Muscle layer of duodenum (tissue), 2 donors: ENCODE measurements at regions not wholly inside any gene's neighbourhood (a gene's known extent, or its start where the extent isn't known, plus 50 kb on each side); places are given as distances from the start of the nearest gene placed in this dataset.
"Not testable (repeated sequence)": the region's sequence is repeated elsewhere in the genome, so short reads cannot be mapped to it uniquely, and the experiment has no call there.

ENCODE experiments used
- H3K27ac ChIP-seq: one replicate; pipeline ENCODE4 v1.7.0; 2013; ENCODE audit warnings: mild to moderate bottlenecking, low read length
- H3K27me3 ChIP-seq: one replicate; pipeline ENCODE4 v1.7.0; 2013; ENCODE audit warnings: low read depth, mild to moderate bottlenecking, control low read depth, low read length
- H3K36me3 ChIP-seq, 2 donors: one replicate each; pipeline ENCODE4 v1.7.0; 2013; ENCODE audit warnings: low read length in 2 of 2, control low read depth in 1 of 2, mild to moderate bottlenecking in 1 of 2; ENCODE audit not compliant: insufficient read depth in 2 of 2, control insufficient read depth in 1 of 2
- H3K4me1 ChIP-seq, 2 donors: one replicate each; pipeline ENCODE4 v1.7.0; 2013; ENCODE audit warnings: low read length in 2 of 2, mild to moderate bottlenecking in 2 of 2, control low read depth in 1 of 2, moderate library complexity in 1 of 2; ENCODE audit not compliant: insufficient read depth in 2 of 2, control insufficient read depth in 1 of 2
- H3K4me3 ChIP-seq, 2 donors: one replicate each; pipeline ENCODE4 v1.7.0; 2013; ENCODE audit warnings: low read length in 2 of 2, low read depth in 1 of 2, mild to moderate bottlenecking in 1 of 2
- H3K9me3 ChIP-seq, 2 donors: one replicate each; pipeline ENCODE4 v1.7.0; 2013; ENCODE audit warnings: low read length in 2 of 2, control low read depth in 1 of 2, mild to moderate bottlenecking in 1 of 2; ENCODE audit not compliant: control insufficient read depth in 1 of 2
- donor health status: healthy.

DNA sequence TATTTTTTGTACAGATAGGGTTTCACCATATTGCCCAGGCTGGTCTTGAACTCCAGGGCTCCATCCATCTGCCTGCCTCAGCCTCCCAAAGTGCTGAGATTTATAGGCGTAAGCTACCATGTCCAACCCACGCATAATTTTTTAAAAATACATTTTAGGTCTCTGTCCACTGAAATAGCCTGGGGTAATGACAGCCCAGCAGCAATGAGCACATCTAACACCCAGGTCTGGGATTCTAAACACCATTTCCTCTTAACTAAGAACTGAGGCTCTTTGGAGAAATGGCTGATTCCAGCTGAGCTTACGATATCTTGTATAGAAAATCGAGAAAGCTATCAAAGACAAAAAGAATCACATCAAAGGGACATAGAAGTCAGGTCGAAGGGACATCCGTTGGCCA lies 245.3 kb downstream of the PARN start:
- no peaks in the 10 kb centered on the region for H3K9me3 ChIP-seq
- H3K4me3 ChIP-seq = no peak overlapping the region
- H3K27ac ChIP-seq = no peak overlapping the region
- no peaks in the 10 kb centered on the region for H3K36me3 ChIP-seq
- H3K27me3 ChIP-seq = no peaks in the 10 kb centered on the region
- H3K4me1 ChIP-seq = no peaks in the 10 kb centered on the region

DNA sequence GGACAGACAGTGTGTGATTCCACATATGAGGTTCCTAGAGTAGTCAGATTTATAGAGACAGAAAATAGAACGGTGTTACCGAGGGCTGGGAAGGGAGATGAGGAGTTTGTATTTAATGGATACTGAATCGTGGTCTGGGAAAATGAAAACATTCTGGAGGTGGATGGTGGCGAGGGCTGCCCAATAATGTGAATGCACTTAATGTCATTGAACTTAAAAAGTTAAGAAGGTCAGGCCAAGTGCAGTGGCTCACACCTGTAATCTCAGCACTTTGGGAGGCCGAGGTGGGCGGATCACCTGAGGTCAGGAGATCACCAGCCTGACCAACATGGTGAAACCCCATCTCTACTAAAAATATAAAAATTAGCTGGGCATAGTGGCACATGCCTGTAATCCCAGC lies 246.2 kb downstream of the PARN start:
- H3K36me3 ChIP-seq, H3K4me1 ChIP-seq, H3K27me3 ChIP-seq, H3K27ac ChIP-seq, H3K9me3 ChIP-seq, H3K4me3 ChIP-seq: not testable (repeated sequence)

DNA sequence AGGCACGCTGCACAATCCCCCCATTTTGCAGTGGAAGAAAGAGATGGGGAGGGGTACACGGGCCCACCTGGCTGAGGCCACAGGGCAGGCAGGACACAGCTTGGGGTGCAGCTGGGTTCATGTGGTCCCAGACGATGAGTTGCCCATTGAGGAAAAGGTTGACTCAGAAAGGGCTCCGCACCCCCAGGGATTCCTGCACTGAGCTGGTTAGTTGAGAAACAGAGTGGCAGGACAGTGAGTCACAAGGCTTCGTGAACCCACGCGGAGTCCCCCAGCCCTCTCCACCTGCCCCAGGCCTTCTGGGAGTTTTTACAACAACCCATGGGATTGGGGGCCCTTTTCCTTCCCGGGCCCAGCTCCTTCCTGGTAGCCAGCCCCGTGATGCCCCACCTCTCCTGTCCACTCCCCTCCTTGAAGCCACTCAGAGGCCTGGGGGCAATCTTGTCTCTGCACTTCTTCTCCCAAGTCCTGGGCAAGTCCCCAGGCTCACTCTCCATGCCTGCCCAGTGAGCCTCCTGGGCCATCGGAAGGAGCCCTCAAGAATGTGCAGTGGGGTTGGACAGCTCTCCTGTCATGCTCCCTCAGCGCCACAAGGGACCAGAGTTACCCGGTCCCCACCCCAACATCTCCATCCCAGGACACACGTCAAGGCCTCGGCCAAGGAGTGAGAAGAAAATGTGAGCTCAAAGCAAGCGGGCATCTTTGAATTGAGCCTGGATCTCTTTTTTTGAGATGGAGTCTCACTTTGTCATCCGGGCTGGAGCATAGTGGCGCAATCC lies 251.2 kb downstream of the PARN start:
- Histone ChIP-seq H3K36me3 (no peaks in the 10 kb centered on the region), H3K9me3 (no peaks in the 10 kb centered on the region), H3K4me1 (no peaks in the 10 kb centered on the region), H3K4me3 (no peak overlapping the region), H3K27ac (no peak overlapping the region), H3K27me3 (no peaks in the 10 kb centered on the region)

DNA sequence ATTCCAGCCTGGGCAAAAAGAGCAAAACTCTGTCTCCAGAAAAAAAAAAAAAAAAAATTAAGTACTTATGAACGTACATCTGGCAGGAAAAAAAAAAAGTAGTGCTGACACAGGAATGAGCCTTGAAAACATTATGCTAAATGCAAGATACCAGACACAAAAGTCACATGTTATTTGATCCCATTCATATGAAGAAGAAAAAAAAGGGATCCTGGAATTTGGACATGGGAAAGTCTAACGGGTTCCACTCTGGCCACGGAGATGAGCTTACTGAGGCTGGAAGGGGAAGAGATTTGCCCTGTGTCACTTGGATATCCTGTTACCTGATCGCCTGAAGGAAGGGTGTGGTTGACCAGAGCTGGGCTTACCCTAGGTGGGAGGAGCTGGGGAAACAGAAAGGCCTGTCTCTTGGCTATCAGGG lies 251.9 kb downstream of the PARN start:
- H3K36me3 ChIP-seq = no peaks in the 10 kb centered on the region
- H3K9me3 ChIP-seq = no peaks in the 10 kb centered on the region
- H3K27me3 ChIP-seq = no peaks in the 10 kb centered on the region
- no peak overlapping the region for H3K4me3 ChIP-seq
- H3K4me1 ChIP-seq = no peaks in the 10 kb centered on the region
- H3K27ac ChIP-seq = no peak overlapping the region

DNA sequence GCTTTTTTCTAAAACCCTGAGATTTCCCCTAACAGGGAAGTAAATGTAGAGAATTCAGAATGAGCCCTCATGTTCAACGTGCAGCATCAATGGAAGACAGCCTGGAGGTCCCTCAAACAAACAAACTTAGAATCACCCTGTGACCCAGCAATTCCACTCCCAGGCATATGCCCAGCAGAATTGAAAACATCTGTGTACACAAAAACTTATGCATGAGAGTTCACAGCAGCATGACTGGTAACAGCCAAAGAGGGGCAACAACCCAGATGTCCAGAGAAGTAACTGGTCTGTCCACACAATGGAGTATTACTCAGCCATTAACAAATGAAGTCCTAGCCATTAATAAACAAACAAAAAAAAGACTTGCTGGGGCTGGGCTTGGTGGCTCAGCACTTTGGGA lies 252.7 kb downstream of the PARN start:
- no peaks in the 10 kb centered on the region for H3K9me3 ChIP-seq

DNA sequence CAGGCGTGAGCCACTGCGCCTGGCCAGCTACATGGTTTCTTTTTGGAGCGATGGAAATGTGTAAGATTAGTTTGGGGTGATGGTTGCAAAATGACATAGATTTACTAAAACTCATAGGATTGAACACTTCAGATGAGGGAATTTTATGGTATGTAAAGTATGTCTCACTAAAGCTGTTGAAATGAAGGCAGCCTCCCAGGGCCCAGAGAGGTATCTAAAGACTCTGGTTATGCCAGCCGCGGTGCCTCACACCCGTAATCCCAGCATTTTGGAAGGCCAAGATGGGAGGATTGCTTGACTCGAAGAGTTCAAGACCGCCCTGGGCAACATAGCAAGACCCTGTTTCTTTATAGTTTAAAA lies 254.9 kb downstream of the PARN start:
- Histone ChIP-seq H3K36me3 (no peaks in the 10 kb centered on the region), H3K9me3 (no peaks in the 10 kb centered on the region), H3K27ac (no peak overlapping the region), H3K4me1 (no peaks in the 10 kb centered on the region), H3K4me3 (no peak overlapping the region), H3K27me3 (no peaks in the 10 kb centered on the region)

More for the DNA sequence above, 252.7 kb downstream of the PARN start:
- H3K27ac ChIP-seq = no peak overlapping the region
- no peaks in the 10 kb centered on the region for H3K4me1 ChIP-seq
- H3K4me3 ChIP-seq = no peak overlapping the region
- no peaks in the 10 kb centered on the region for H3K27me3 ChIP-seq
- H3K36me3 ChIP-seq = no peaks in the 10 kb centered on the region

DNA sequence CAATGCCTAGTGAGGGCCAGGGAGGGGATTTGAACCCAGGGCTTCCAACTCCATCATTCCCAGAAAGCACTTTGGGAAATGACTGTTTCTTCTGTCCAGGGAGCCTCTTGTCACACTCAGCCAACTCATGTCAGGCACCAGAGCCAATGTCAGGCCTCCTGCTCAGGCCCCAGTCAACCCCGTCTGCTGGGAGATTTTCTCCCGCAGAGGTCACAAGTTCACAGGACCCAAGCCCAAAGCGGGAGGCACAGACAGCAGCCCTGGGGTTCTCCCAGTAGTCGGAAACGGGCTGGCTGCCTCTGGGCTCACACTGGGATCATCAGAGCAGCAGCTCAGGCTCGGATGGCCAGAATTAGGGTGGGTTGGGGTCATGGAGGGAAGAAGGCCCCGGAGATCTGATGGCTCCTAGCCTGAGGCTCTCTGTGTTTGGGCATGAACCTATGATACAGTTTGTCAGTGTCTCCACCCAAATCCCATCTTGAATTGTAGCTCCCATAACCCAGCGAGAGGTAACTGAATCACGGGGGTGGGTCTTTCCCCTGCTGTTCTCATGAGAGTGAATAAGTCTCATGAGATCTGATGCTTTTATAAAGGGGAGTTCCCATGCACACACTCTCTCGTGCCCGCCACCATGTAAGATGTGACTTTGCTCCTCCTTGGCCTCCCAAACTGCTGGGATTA lies 255.5 kb downstream of the PARN start:
- H3K27me3 ChIP-seq = no peaks in the 10 kb centered on the region
- no peak overlapping the region for H3K27ac ChIP-seq
- H3K4me3 ChIP-seq = no peak overlapping the region
- H3K9me3 ChIP-seq = no peaks in the 10 kb centered on the region
- H3K36me3 ChIP-seq = no peaks in the 10 kb centered on the region
- H3K4me1 ChIP-seq = no peaks in the 10 kb centered on the region

DNA sequence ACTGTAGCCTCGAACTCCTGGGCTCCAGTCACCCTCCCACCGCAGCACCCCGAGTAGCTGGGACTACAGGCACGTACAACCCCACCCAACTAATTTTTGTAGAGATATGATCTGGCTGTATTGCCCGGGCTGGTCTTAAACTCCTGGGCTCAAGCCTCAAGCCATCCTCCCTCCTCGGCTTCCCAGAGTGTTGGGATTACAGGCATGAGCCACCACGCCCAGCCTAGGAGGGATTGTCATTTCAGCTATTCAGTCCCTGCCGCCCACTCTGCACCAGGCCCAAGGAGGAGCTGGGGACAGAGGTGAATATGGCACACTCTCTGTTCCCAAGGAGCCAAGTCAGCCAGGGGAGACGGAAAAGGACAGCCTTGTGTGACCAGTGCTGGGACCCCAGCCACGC lies 256.2 kb downstream of the PARN start:
- Histone ChIP-seq H3K4me1 (no peaks in the 10 kb centered on the region), H3K4me3 (no peak overlapping the region), H3K36me3 (no peaks in the 10 kb centered on the region), H3K9me3 (no peaks in the 10 kb centered on the region), H3K27me3 (no peaks in the 10 kb centered on the region), H3K27ac (no peak overlapping the region)

DNA sequence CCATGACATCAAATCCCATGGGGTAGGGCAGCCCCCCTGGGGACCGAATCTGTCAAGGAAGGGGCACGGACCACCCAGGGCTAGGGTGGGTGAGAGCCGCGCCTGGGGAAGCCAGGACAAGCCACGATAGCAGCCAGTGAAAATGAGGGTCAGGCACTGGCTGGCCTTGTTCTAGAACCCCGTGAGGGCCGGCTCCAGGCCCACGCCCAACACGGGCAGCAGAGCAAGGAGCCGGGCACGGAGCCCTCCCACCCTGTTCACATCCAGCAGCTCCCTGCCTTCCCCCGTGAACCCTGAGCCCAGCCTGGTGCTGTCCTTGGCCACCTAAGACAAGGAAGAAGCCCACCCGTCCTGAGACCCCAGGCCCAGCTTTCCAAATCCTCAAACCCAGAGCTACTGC lies 256.7 kb downstream of the PARN start:
- Histone ChIP-seq H3K4me1 (no peaks in the 10 kb centered on the region), H3K27me3 (no peaks in the 10 kb centered on the region), H3K27ac (no peak overlapping the region), H3K4me3 (no peak overlapping the region), H3K9me3 (no peaks in the 10 kb centered on the region), H3K36me3 (no peaks in the 10 kb centered on the region)

DNA sequence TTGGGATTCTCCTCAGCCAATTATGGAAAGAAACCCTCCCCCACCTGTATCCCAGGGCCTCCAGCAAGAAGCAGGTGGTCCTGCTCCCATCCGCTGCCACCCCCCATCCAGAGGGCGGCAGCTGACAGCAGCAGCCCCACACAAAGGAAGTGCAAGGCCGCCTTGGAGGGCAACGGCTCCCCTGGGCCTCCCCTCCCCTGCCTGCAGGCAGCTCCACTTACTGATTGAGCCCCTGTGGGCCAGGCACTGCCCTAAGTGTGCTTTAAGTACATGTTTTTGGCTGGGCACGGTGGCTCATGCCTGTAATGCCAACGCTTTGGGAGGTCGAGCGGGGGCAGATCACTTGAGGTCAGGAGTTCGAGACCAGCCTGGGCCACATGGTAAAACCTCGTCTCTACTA lies 257.6 kb downstream of the PARN start:
- Histone ChIP-seq H3K4me1 (no peaks in the 10 kb centered on the region), H3K27me3 (no peaks in the 10 kb centered on the region), H3K36me3 (no peaks in the 10 kb centered on the region), H3K9me3 (no peaks in the 10 kb centered on the region), H3K4me3 (no peak overlapping the region), H3K27ac (no peak overlapping the region)

DNA sequence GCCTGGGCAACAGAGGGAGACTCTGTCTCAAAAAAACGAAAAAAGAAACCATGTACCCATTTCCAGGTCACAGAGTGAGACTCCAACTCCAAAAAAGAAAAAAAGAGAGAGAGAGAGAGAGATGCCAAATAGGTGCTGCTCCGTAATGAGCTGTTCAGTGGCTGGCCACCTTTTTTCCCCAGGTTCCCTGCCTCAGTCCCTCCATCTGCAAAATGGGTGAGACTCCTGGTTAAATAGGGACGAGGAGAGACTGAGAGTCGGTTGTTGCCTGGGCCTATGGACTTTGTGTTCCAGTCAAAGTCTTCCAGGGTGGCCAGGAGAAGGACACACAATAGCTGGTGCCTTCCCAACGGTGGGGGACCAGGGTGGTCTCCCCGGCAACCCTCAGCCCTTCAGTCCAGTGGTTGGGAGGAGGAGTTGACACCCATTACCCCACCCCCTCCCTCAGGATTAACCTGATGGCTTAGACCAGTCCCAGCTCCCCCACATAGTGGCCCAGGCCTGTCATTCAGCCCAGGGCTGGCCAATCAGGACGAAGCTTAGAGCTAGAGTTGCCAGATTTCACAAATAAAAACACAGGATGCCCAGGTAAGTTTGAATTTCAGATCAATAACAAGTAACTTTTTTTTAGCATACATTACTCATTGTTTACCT lies 258.2 kb downstream of the PARN start:
- no peak overlapping the region for H3K27ac ChIP-seq
- H3K36me3 ChIP-seq = no peaks in the 10 kb centered on the region
- H3K4me1 ChIP-seq = no peaks in the 10 kb centered on the region
- H3K9me3 ChIP-seq = no peaks in the 10 kb centered on the region
- H3K4me3 ChIP-seq = no peak overlapping the region
- no peaks in the 10 kb centered on the region for H3K27me3 ChIP-seq
